ENCODE measurements at regions not wholly inside any gene's neighbourhood (a gene's known extent, or its start where the extent isn't known, plus 50 kb on each side); places are given as distances from the start of the nearest gene placed in this dataset.

GRCh38 chr17:22303096-22303495 is 610.8 kb downstream of the KCNJ18 start:
- no peak for TF ChIP-seq EP300 (IDR thresholded peaks at IDR 0.05; ENCODE audit: borderline replicate concordance)
- TF ChIP-seq FOXM1 (IDR thresholded peaks at IDR 0.05; ENCODE audit: borderline replicate concordance, low read depth), result no peak

Data from Ishikawa (cell line).